ENCODE measurements at regions not wholly inside any gene's neighbourhood (a gene's known extent, or its start where the extent isn't known, plus 50 kb on each side); places are given as distances from the start of the nearest gene placed in this dataset.

DNA sequence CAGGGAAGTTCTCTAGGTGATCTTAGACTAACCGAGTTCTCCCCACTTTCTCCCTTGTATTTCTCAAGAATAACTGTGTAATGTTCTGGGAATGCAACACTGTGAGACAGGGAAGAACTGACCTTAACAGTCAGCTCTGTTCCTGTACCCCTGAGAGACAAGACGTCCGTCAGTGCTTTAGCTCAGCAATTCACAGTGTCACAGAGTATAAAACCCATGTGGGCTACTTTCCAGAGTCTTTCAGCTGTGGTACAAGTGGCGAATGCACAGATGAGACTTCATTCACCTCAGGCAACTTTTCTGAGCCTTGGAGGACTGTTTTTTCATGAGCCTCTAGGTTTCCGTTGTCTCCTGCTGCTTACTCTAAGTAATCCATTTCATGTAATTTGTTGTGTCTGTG is 458.8 kb downstream of the SPATA31D1 start:
- H3K4me1 ChIP-seq (ENCODE audit: control insufficient read depth in 2 of 2, insufficient read depth in 1 of 2, low read depth in 1 of 2, low read length in 2 of 2) = no peaks in the 10 kb centered on the region
- no peak overlapping the region for H4K91ac ChIP-seq (ENCODE audit: low read depth, low read length, poor library complexity)

DNA sequence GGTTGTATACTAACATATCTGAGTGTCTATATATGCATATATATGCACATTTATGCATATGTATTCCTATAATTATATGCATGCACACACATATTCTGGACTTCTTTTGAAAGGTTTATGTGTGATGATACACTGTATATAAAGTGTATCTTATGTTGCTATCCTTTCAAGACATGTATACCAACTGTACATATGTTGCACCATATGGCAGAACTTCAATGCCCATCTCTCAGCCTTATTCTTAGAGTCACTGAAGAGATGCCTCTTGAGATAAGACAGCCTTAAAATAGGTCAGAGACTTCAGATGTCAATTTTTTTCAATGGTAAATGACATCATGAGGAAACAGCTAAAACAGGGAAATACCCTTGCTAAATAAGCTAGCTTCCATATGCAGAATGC is 461.4 kb downstream of the SPATA31D1 start:
- H4K91ac ChIP-seq (ENCODE audit: low read depth, low read length, poor library complexity) = no peak overlapping the region

More for the DNA sequence above, 458.8 kb downstream of the SPATA31D1 start:
- Histone ChIP-seq H2BK120ac (ENCODE audit: low read depth, low read length) (no peak overlapping the region), H3K4me2 (ENCODE audit: insufficient read depth, low read length, poor library complexity, severe bottlenecking) (no peak overlapping the region), H3K27ac (replicated peaks; ENCODE audit: low read length) (no peak overlapping the region), H3K79me1 (ENCODE audit: low read depth, low read length) (no peaks in the 10 kb centered on the region), H3K9me3 (replicated peaks in 1 of 2; ENCODE audit: control insufficient read depth in 2 of 2, insufficient read depth in 1 of 2, low read depth in 1 of 2, low read length in 2 of 2) (peaks cover 0 to 2% of the 10 kb centered on the region in 2 donors), H2BK12ac (ENCODE audit: low read length) (no peak overlapping the region), H3K23ac (ENCODE audit: low read depth, low read length, poor library complexity) (no peak overlapping the region), H2AK5ac (ENCODE audit: low read depth, low read length) (no peak overlapping the region), H3K14ac (ENCODE audit: low read length) (no peak overlapping the region), H3K4me3 (ENCODE audit: low read length in 2 of 2) (no peak overlapping the region), H3K9ac (ENCODE audit: low read depth, low read length, poor library complexity) (no peak overlapping the region), H4K8ac (ENCODE audit: low read depth, low read length) (no peak overlapping the region), H2AFZ (ENCODE audit: low read length) (no peak overlapping the region), H3K4ac (ENCODE audit: low read length) (no peak overlapping the region), H3K27me3 (ENCODE audit: control insufficient read depth in 3 of 3, insufficient read depth in 3 of 3, low read depth in 1 of 3, low read length in 3 of 3) (no peaks in the 10 kb centered on the region), H2BK5ac (ENCODE audit: low read length) (no peak overlapping the region), H2BK15ac (ENCODE audit: low read length) (no peak overlapping the region), H3K36me3 (replicated peaks in 1 of 2; ENCODE audit: control insufficient read depth in 2 of 2, insufficient read depth in 2 of 2, low read length in 2 of 2) (no peaks in the 10 kb centered on the region), H3K18ac (ENCODE audit: low read length) (no peak overlapping the region)
- WGBS, 2 donors (ENCODE audit: extremely low coverage in 2 of 2, insufficient read length in 2 of 2, insufficient replicate concordance in 1 of 2) = no CpG with 5 or more reads among the region's 5 CpGs
- DNase-seq (ENCODE audit: low spot score) = no peak

DNA sequence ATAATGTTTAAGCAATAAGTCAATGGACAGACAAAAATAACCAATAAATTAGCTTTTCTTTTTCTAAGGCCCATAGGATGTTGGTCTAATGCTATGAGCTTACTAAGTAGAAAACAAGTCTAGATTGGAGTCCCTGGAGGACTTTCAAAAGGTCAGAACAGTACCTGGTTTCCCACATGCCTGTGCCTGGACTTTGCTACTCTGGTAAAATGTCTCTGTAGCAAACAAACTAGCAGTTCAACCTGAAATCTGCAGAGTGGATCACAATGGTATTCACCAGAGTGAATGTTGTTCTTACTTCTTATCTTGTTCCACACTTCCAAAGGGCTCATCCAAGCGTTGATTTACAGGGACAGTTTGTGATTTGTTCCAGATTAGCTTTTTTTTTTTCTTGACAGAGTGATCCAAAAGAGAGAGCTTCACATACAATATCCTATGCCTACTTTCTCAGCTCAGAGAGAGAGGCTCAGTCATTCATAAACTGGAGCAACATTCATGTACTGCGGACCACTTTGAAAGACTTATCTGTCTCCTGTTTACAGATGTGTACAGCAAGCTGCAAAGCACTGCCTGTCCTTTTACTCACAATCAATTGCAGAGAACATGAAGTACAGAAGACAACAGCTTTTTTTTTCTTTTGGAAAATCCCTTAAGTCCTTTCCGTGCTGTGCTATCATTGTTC is 466.1 kb downstream of the SPATA31D1 start:
- Histone ChIP-seq H2BK120ac (ENCODE audit: low read depth, low read length) (no peak overlapping the region), H2BK12ac (ENCODE audit: low read length) (no peak overlapping the region), H3K18ac (ENCODE audit: low read length) (no peak overlapping the region), H3K27me3 (ENCODE audit: control insufficient read depth in 3 of 3, insufficient read depth in 3 of 3, low read depth in 1 of 3, low read length in 3 of 3) (no peaks in the 10 kb centered on the region), H3K4me2 (ENCODE audit: insufficient read depth, low read length, poor library complexity, severe bottlenecking) (no peak overlapping the region), H2AK5ac (ENCODE audit: low read depth, low read length) (no peak overlapping the region), H3K27ac (replicated peaks; ENCODE audit: low read length) (no peak overlapping the region), H4K8ac (ENCODE audit: low read depth, low read length) (no peak overlapping the region), H3K4ac (ENCODE audit: low read length) (no peak overlapping the region), H3K4me3 (ENCODE audit: low read length in 2 of 2) (no peak overlapping the region), H3K23ac (ENCODE audit: low read depth, low read length, poor library complexity) (no peak overlapping the region), H4K91ac (ENCODE audit: low read depth, low read length, poor library complexity) (no peak overlapping the region), H2BK5ac (ENCODE audit: low read length) (no peak overlapping the region), H3K4me1 (ENCODE audit: control insufficient read depth in 2 of 2, insufficient read depth in 1 of 2, low read depth in 1 of 2, low read length in 2 of 2) (peaks cover 0 to 4% of the 10 kb centered on the region in 2 donors), H3K9ac (ENCODE audit: low read depth, low read length, poor library complexity) (no peak overlapping the region), H3K36me3 (replicated peaks in 1 of 2; ENCODE audit: control insufficient read depth in 2 of 2, insufficient read depth in 2 of 2, low read length in 2 of 2) (no peaks in the 10 kb centered on the region), H2AFZ (ENCODE audit: low read length) (no peak overlapping the region), H3K14ac (ENCODE audit: low read length) (no peak overlapping the region), H2BK15ac (ENCODE audit: low read length) (no peak overlapping the region), H3K9me3 (replicated peaks in 1 of 2; ENCODE audit: control insufficient read depth in 2 of 2, insufficient read depth in 1 of 2, low read depth in 1 of 2, low read length in 2 of 2) (no peaks in the 10 kb centered on the region), H3K79me1 (ENCODE audit: low read depth, low read length) (no peaks in the 10 kb centered on the region)
- no peak for DNase-seq (ENCODE audit: low spot score)
- WGBS, 2 donors (ENCODE audit: extremely low coverage in 2 of 2, insufficient read length in 2 of 2, insufficient replicate concordance in 1 of 2) = no CpG with 5 or more reads among the region's 3 CpGs

More for the DNA sequence above, 461.4 kb downstream of the SPATA31D1 start:
- H3K23ac ChIP-seq (ENCODE audit: low read depth, low read length, poor library complexity) = no peak overlapping the region
- no peak overlapping the region for H2AFZ ChIP-seq (ENCODE audit: low read length)
- no peaks in the 10 kb centered on the region for H3K36me3 ChIP-seq (replicated peaks in 1 of 2; ENCODE audit: control insufficient read depth in 2 of 2, insufficient read depth in 2 of 2, low read length in 2 of 2)
- DNase-seq (ENCODE audit: low spot score) = no peak
- H2BK5ac ChIP-seq (ENCODE audit: low read length) = no peak overlapping the region
- no peak overlapping the region for H4K8ac ChIP-seq (ENCODE audit: low read depth, low read length)
- H3K4me3 ChIP-seq (ENCODE audit: low read length in 2 of 2) = no peak overlapping the region
- no peak overlapping the region for H3K27ac ChIP-seq (replicated peaks; ENCODE audit: low read length)
- no peaks in the 10 kb centered on the region for H3K27me3 ChIP-seq (ENCODE audit: control insufficient read depth in 3 of 3, insufficient read depth in 3 of 3, low read depth in 1 of 3, low read length in 3 of 3)
- H3K79me1 ChIP-seq (ENCODE audit: low read depth, low read length) = no peaks in the 10 kb centered on the region
- no peak overlapping the region for H3K18ac ChIP-seq (ENCODE audit: low read length)
- H2BK120ac ChIP-seq (ENCODE audit: low read depth, low read length) = no peak overlapping the region
- no peak overlapping the region for H2BK12ac ChIP-seq (ENCODE audit: low read length)
- no peak overlapping the region for H2BK15ac ChIP-seq (ENCODE audit: low read length)
- no peak overlapping the region for H3K4me2 ChIP-seq (ENCODE audit: insufficient read depth, low read length, poor library complexity, severe bottlenecking)
- H3K9ac ChIP-seq (ENCODE audit: low read depth, low read length, poor library complexity) = no peak overlapping the region
- no peak overlapping the region for H2AK5ac ChIP-seq (ENCODE audit: low read depth, low read length)
- H3K4me1 ChIP-seq (ENCODE audit: control insufficient read depth in 2 of 2, insufficient read depth in 1 of 2, low read depth in 1 of 2, low read length in 2 of 2) = no peaks in the 10 kb centered on the region
- H3K4ac ChIP-seq (ENCODE audit: low read length) = no peak overlapping the region
- H3K9me3 ChIP-seq (replicated peaks in 1 of 2; ENCODE audit: control insufficient read depth in 2 of 2, insufficient read depth in 1 of 2, low read depth in 1 of 2, low read length in 2 of 2) = peaks cover 0 to 2% of the 10 kb centered on the region in 2 donors
- no peak overlapping the region for H3K14ac ChIP-seq (ENCODE audit: low read length)

DNA sequence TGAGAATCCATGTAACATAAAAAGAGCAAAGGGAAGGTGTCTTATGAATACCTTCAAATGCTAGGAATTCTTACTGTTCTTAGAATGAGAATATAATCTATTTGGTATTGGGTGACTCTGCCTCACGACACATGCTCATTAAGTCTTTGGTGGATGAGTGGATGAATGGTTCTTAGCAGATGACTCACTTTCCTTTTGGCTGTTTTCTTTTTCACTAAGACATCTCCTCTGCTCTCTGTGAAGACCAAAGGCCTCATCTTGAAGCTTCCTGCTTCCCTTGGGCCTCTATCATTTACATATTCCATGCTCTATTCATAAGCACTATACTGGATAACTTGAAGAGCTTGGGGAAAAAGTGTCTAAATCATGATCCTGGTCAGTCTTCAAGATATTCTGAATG is 468.1 kb downstream of the SPATA31D1 start:
- WGBS, 2 donors (ENCODE audit: extremely low coverage in 2 of 2, insufficient read length in 2 of 2, insufficient replicate concordance in 1 of 2) = no CpG with 5 or more reads among the region's 1 CpG

More for the DNA sequence above, 468.1 kb downstream of the SPATA31D1 start:
- H2AK5ac ChIP-seq (ENCODE audit: low read depth, low read length) = no peak overlapping the region
- no peaks in the 10 kb centered on the region for H3K36me3 ChIP-seq (replicated peaks in 1 of 2; ENCODE audit: control insufficient read depth in 2 of 2, insufficient read depth in 2 of 2, low read length in 2 of 2)
- no peak overlapping the region for H3K23ac ChIP-seq (ENCODE audit: low read depth, low read length, poor library complexity)
- no peak overlapping the region for H3K14ac ChIP-seq (ENCODE audit: low read length)
- H2BK12ac ChIP-seq (ENCODE audit: low read length) = no peak overlapping the region
- H3K4me3 ChIP-seq (ENCODE audit: low read length in 2 of 2) = no peak overlapping the region
- no peaks in the 10 kb centered on the region for H3K79me1 ChIP-seq (ENCODE audit: low read depth, low read length)
- H3K4me1 ChIP-seq (ENCODE audit: control insufficient read depth in 2 of 2, insufficient read depth in 1 of 2, low read depth in 1 of 2, low read length in 2 of 2) = peaks cover 0 to 4% of the 10 kb centered on the region in 2 donors
- DNase-seq (ENCODE audit: low spot score) = no peak
- H4K8ac ChIP-seq (ENCODE audit: low read depth, low read length) = no peak overlapping the region
- no peak overlapping the region for H3K4ac ChIP-seq (ENCODE audit: low read length)
- no peaks in the 10 kb centered on the region for H3K9me3 ChIP-seq (replicated peaks in 1 of 2; ENCODE audit: control insufficient read depth in 2 of 2, insufficient read depth in 1 of 2, low read depth in 1 of 2, low read length in 2 of 2)
- no peak overlapping the region for H3K27ac ChIP-seq (replicated peaks; ENCODE audit: low read length)
- H3K9ac ChIP-seq (ENCODE audit: low read depth, low read length, poor library complexity) = no peak overlapping the region
- peak overlapping the region; percentile 44 for H2AFZ ChIP-seq (ENCODE audit: low read length)
- no peak overlapping the region for H3K4me2 ChIP-seq (ENCODE audit: insufficient read depth, low read length, poor library complexity, severe bottlenecking)
- H2BK15ac ChIP-seq (ENCODE audit: low read length) = no peak overlapping the region
- no peaks in the 10 kb centered on the region for H3K27me3 ChIP-seq (ENCODE audit: control insufficient read depth in 3 of 3, insufficient read depth in 3 of 3, low read depth in 1 of 3, low read length in 3 of 3)
- H2BK5ac ChIP-seq (ENCODE audit: low read length) = no peak overlapping the region
- no peak overlapping the region for H3K18ac ChIP-seq (ENCODE audit: low read length)
- H4K91ac ChIP-seq (ENCODE audit: low read depth, low read length, poor library complexity) = no peak overlapping the region
- H2BK120ac ChIP-seq (ENCODE audit: low read depth, low read length) = no peak overlapping the region
